CD4-positive, alpha-beta T cell (primary cell): ENCODE measurements at regions not wholly inside any gene's neighbourhood (a gene's known extent, or its start where the extent isn't known, plus 50 kb on each side); places are given as distances from the start of the nearest gene placed in this dataset.

ENCODE experiments used
- ATAC-seq: fragments of 200-7000 bp; cut with Tn5 transposase; one replicate; pipeline ENCODE4 v1.10.0; 2022; ENCODE audit warnings: mild to moderate bottlenecking; ENCODE audit not compliant: poor library complexity
- CTCF ChIA-PET: fragments of 350-600 bp; sonication (Branson Sonifier 250); formaldehyde crosslinking; loops from one replicate; lab custom pipeline; 2021; ENCODE audit warnings: antibody characterized with exemption, inconsistent platforms; lab: Charles Lee
- POLR2A ChIA-PET: fragments of 350-600 bp; sonication (Branson Sonifier 250); formaldehyde crosslinking; loops from one replicate; lab custom pipeline; 2021; ENCODE audit warnings: antibody characterized with exemption, inconsistent platforms; lab: Charles Lee
- DNase-seq, 14 experiments: peaks; one replicate each; pipeline ENCODE4 v3.0.0-alpha.2; 2013 to 2020; ENCODE audit warnings: mixed read lengths in 2 of 14
- H3K27ac ChIP-seq, 2 donors: one replicate each; pipeline versions ENCODE4 v1.5.1 to v1.7.0; 2013; ENCODE audit warnings: low read length in 2 of 2, low read depth in 1 of 2, mild to moderate bottlenecking in 1 of 2
- H3K27me3 ChIP-seq, 2 experiments: 1 replicate in 1 of 2; 2 replicates in 1 of 2; pipeline versions ENCODE4 v1.6.1 to v1.7.0; 2013; ENCODE audit warnings: low read length in 2 of 2, control low read depth in 1 of 2, mild to moderate bottlenecking in 1 of 2, moderate library complexity in 1 of 2; ENCODE audit not compliant: insufficient read depth in 2 of 2, control insufficient read depth in 1 of 2
- H3K36me3 ChIP-seq: one replicate; pipeline ENCODE4 v1.6.1; 2013; ENCODE audit warnings: low read length, control low read depth; ENCODE audit not compliant: insufficient read depth
- H3K4me1 ChIP-seq: one replicate; pipeline ENCODE4 v1.6.1; 2013; ENCODE audit warnings: low read length, control low read depth; ENCODE audit not compliant: insufficient read depth
- H3K4me3 ChIP-seq: one replicate; pipeline ENCODE4 v1.5.1; 2013; ENCODE audit warnings: mild to moderate bottlenecking, low read length, moderate library complexity
- H3K9me3 ChIP-seq, 2 experiments: 1 replicate in 1 of 2; 2 replicates in 1 of 2; pipeline versions ENCODE4 v1.6.1 to v1.7.0; 2013; ENCODE audit warnings: low read length in 2 of 2, mild to moderate bottlenecking in 2 of 2, control low read depth in 1 of 2, moderate library complexity in 1 of 2; ENCODE audit not compliant: control insufficient read depth in 1 of 2, insufficient read depth in 1 of 2
- H3K27ac Mint-ChIP-seq: one replicate; pipeline ENCODE4 v1.8.0; 2020; ENCODE audit warnings: mixed read lengths
- H3K27me3 Mint-ChIP-seq: one replicate; pipeline ENCODE4 v1.8.0; 2021; ENCODE audit warnings: mixed read lengths
- H3K36me3 Mint-ChIP-seq: one replicate; pipeline ENCODE4 v1.8.0; 2021; ENCODE audit warnings: low read depth, mixed read lengths
- H3K4me1 Mint-ChIP-seq: one replicate; pipeline ENCODE4 v1.8.0; 2021; ENCODE audit warnings: low read depth, mixed read lengths
- H3K4me3 Mint-ChIP-seq: one replicate; pipeline ENCODE4 v1.8.0; 2020; ENCODE audit warnings: mild to moderate bottlenecking, mixed read lengths
- H3K9me3 Mint-ChIP-seq: one replicate; pipeline ENCODE4 v1.8.0; 2020; ENCODE audit warnings: mixed read lengths
- intact Hi-C, 2 experiments: fragments of 100-400 bp; cut with DNase I in 1 of 2; cut with micrococcal nuclease in 1 of 2; formaldehyde crosslinking; loops; one replicate each; pipeline versions ENCODE4 v1.15.1 to v1.9.0; 2023 to 2025; cut with DNase I, micrococcal nuclease
- TF ChIP-seq, protein P1 (sequence below): fragments of 200-600 bp; IDR thresholded peaks from one replicate; pipeline ENCODE4 v1.8.0; 2022; ENCODE audit warnings: antibody characterized with exemption, mild to moderate bottlenecking

DNA sequence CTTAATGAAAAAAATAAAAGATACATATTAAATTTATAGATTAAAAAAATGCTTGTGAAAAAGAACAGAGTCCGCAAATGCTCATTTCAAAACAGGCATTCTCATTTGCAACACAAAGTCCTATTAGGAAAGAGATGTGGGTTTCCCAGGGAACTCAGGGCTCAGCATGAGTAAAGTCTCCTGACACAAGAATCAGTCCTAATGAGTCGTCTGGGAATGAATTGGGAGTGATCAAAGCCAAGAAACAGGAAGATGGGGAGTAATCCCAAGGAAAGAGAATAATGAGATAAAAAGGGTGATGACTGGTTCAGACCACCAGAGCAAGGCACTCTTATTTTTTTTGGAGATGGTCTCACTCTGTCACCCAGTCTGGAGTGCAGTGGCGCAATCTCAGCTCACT is 443.7 kb downstream of the NR2F2 start:
- Mint-ChIP-seq H3K4me1 (no peaks in the 10 kb centered on the region), H3K27me3 (no peaks in the 10 kb centered on the region), H3K36me3 (no peaks in the 10 kb centered on the region), H3K4me3 (no peak overlapping the region), H3K9me3 (peaks cover 11% of the 10 kb centered on the region), H3K27ac (no peak overlapping the region)
- ChIA-PET POLR2A (no interaction called here), CTCF (no interaction called here)
- H3K27me3 ChIP-seq, result no peaks in the 10 kb centered on the region
- no peaks in the 10 kb centered on the region for H3K4me1 ChIP-seq
- no peak for ATAC-seq
- no peaks in the 10 kb centered on the region for H3K36me3 ChIP-seq
- TF ChIP-seq, protein P1, sequence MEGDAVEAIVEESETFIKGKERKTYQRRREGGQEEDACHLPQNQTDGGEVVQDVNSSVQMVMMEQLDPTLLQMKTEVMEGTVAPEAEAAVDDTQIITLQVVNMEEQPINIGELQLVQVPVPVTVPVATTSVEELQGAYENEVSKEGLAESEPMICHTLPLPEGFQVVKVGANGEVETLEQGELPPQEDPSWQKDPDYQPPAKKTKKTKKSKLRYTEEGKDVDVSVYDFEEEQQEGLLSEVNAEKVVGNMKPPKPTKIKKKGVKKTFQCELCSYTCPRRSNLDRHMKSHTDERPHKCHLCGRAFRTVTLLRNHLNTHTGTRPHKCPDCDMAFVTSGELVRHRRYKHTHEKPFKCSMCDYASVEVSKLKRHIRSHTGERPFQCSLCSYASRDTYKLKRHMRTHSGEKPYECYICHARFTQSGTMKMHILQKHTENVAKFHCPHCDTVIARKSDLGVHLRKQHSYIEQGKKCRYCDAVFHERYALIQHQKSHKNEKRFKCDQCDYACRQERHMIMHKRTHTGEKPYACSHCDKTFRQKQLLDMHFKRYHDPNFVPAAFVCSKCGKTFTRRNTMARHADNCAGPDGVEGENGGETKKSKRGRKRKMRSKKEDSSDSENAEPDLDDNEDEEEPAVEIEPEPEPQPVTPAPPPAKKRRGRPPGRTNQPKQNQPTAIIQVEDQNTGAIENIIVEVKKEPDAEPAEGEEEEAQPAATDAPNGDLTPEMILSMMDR, result no peak
- H3K4me3 ChIP-seq, result no peak overlapping the region
- H3K9me3 ChIP-seq, result peaks cover 0 to 7% of the 10 kb centered on the region in 2 experiments
- intact Hi-C loops, result no loop called here
- no peak overlapping the region for H3K27ac ChIP-seq
- no peak for DNase-seq

DNA sequence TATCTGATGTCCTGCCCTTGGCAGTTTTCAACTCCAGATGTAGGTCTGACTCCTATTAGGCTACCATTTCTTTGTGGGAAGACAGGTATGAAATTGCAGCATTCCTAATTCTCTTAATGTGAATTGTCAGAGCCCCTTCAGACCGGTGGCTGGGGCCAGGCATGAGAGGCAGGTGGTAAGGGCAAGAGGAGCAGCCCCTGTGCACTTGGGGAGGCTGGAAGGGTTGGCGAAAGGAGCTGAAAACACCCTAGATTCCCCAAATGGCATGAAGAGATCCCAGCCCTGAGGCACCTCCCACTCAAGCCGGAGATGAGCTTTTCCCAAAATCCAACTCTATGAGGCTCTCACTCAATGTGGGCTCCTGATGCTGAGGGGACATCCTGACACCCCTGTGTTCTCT is 453.2 kb downstream of the NR2F2 start:
- no peaks in the 10 kb centered on the region for H3K27me3 Mint-ChIP-seq
- Histone ChIP-seq H3K36me3 (no peaks in the 10 kb centered on the region), H3K9me3 (peaks cover 0 to 39% of the 10 kb centered on the region in 2 experiments), H3K27ac (no peak overlapping the region), H3K27me3 (no peaks in the 10 kb centered on the region), H3K4me3 (no peak overlapping the region), H3K4me1 (no peaks in the 10 kb centered on the region)
- CTCF ChIA-PET, result no interaction called here
- ATAC-seq (no peak), DNase-seq (no peak)
- intact Hi-C loops, result no loop called here
- H3K4me1 Mint-ChIP-seq, result no peaks in the 10 kb centered on the region
- peaks cover 5% of the 10 kb centered on the region for H3K9me3 Mint-ChIP-seq
- TF ChIP-seq, protein P1, result no peak
- no peaks in the 10 kb centered on the region for H3K36me3 Mint-ChIP-seq
- no peak overlapping the region for H3K4me3 Mint-ChIP-seq
- no peak overlapping the region for H3K27ac Mint-ChIP-seq
- POLR2A ChIA-PET, result no interaction called here

DNA sequence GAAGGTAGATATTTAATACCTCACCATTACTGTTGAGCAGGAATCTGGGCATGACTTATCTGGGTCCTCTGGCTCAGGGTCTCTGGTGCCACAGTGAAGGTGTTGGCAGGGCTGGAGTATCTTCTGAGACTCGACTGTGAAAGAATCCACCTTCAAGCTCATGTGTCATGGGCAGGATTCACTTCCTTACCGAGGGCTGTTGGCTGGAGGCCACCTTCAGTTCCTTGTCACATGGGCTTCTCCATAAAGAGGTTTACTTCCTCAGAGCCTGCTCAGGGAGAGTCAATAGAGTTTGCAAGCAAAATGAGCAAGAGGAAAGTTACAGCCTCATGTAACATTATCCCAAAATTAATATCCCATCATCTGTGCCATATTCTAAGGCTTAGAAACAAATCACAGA is 459.5 kb downstream of the NR2F2 start:
- Histone ChIP-seq H3K27ac (no peak overlapping the region), H3K4me3 (no peak overlapping the region), H3K27me3 (no peaks in the 10 kb centered on the region), H3K36me3 (no peaks in the 10 kb centered on the region), H3K4me1 (no peaks in the 10 kb centered on the region), H3K9me3 (peaks cover 0 to 3% of the 10 kb centered on the region in 2 experiments)
- CTCF ChIA-PET, result no interaction called here
- peak in 1 of 14 experiments; percentile 2 for DNase-seq
- POLR2A ChIA-PET, result no interaction called here
- Mint-ChIP-seq H3K9me3 (peaks cover 3% of the 10 kb centered on the region), H3K4me1 (no peaks in the 10 kb centered on the region), H3K4me3 (no peak overlapping the region), H3K36me3 (no peaks in the 10 kb centered on the region), H3K27me3 (no peaks in the 10 kb centered on the region), H3K27ac (no peak overlapping the region)
- ATAC-seq, result no peak
- TF ChIP-seq, protein P1, result no peak
- intact Hi-C loops, result no loop called here
